ENCODE measurements at regions not wholly inside any gene's neighbourhood (a gene's known extent, or its start where the extent isn't known, plus 50 kb on each side); places are given as distances from the start of the nearest gene placed in this dataset.

DNA sequence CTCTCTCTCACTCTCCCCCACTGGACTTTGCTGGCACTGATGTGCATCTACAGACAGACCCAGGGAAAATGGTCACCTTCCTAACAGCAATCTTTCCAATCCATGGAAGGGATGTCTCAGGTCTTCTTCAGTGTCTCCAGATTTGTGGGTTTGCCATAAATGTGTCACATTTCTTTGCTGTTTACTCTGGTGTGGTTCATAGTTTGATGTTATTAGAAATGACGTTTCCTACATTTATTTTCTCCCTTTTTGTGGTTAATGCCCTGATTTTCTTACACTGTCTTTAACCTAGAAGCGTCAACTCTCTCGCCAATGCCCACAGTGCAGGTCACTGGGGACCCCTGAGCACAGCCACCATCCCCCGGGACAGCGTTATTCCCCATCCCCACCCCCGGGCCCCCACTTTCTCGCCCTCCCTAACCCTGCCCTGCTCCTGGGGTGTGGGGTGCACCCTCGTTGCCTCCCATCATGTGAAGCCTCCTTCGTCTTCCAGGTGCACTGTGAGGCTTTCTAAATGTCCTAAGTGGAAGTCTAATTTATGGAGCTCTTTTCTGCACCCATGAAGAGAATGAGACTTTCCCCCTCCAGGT, 86.5 kb downstream of the YTHDF1 start:
- no peak overlapping the region for H3K27ac Mint-ChIP-seq
- no peaks in the 10 kb centered on the region for H3K4me1 Mint-ChIP-seq
- H3K36me3 Mint-ChIP-seq (ENCODE audit: low read depth), result no peaks in the 10 kb centered on the region
- no peak overlapping the region for H3K4me3 Mint-ChIP-seq
- H3K27me3 Mint-ChIP-seq (ENCODE audit: low read depth), result peaks cover 11% of the 10 kb centered on the region
- no peak for TF ChIP-seq CTCF (IDR thresholded peaks at IDR 0.05; ENCODE audit: unreplicated experiment in 3 of 3)
- no peaks in the 10 kb centered on the region for H3K9me3 Mint-ChIP-seq

GRCh38 chr20:63128956-63129355, 87.0 kb downstream of the YTHDF1 start:
- H3K27me3 Mint-ChIP-seq (ENCODE audit: low read depth), result peaks cover 11% of the 10 kb centered on the region
- no peaks in the 10 kb centered on the region for H3K36me3 Mint-ChIP-seq (ENCODE audit: low read depth)
- no peak overlapping the region for H3K27ac Mint-ChIP-seq
- no peaks in the 10 kb centered on the region for H3K9me3 Mint-ChIP-seq
- no peaks in the 10 kb centered on the region for H3K4me1 Mint-ChIP-seq
- H3K4me3 Mint-ChIP-seq, result no peak overlapping the region
- no peak for TF ChIP-seq CTCF (IDR thresholded peaks at IDR 0.05; ENCODE audit: unreplicated experiment in 3 of 3)

- Mint-ChIP-seq H3K9me3 (no peaks in the 10 kb centered on the region), H3K36me3 (ENCODE audit: low read depth) (no peaks in the 10 kb centered on the region), H3K27ac (no peak overlapping the region), H3K4me1 (no peaks in the 10 kb centered on the region), H3K4me3 (no peak overlapping the region), H3K27me3 (ENCODE audit: low read depth) (peaks cover 11% of the 10 kb centered on the region)
- no peak for TF ChIP-seq CTCF (IDR thresholded peaks at IDR 0.05; ENCODE audit: unreplicated experiment in 3 of 3)
Measured at GRCh38 chr20:63128367-63128766, 87.6 kb downstream of the YTHDF1 start.

GRCh38 chr20:63127700-63128364, 88.1 kb downstream of the YTHDF1 start:
- no peaks in the 10 kb centered on the region for H3K36me3 Mint-ChIP-seq (ENCODE audit: low read depth)
- no peak overlapping the region for H3K27ac Mint-ChIP-seq
- no peak overlapping the region for H3K4me3 Mint-ChIP-seq
- no peaks in the 10 kb centered on the region for H3K9me3 Mint-ChIP-seq
- no peaks in the 10 kb centered on the region for H3K4me1 Mint-ChIP-seq
- H3K27me3 Mint-ChIP-seq (ENCODE audit: low read depth), result peaks cover 11% of the 10 kb centered on the region
- no peak for TF ChIP-seq CTCF (IDR thresholded peaks at IDR 0.05; ENCODE audit: unreplicated experiment in 3 of 3)

- no peaks in the 10 kb centered on the region for H3K36me3 Mint-ChIP-seq (ENCODE audit: low read depth)
- no peak for TF ChIP-seq CTCF (IDR thresholded peaks at IDR 0.05; ENCODE audit: unreplicated experiment in 3 of 3)
- H3K9me3 Mint-ChIP-seq, result no peaks in the 10 kb centered on the region
Measured at GRCh38 chr20:63126876-63127699, 88.8 kb downstream of the YTHDF1 start.

More at GRCh38 chr20:63126876-63127699, 88.8 kb downstream of the YTHDF1 start:
- no peak overlapping the region for H3K27ac Mint-ChIP-seq
- H3K27me3 Mint-ChIP-seq (ENCODE audit: low read depth), result peaks cover 13% of the 10 kb centered on the region
- H3K4me1 Mint-ChIP-seq, result no peaks in the 10 kb centered on the region
- H3K4me3 Mint-ChIP-seq, result no peak overlapping the region
